ENCODE measurements at regions not wholly inside any gene's neighbourhood (a gene's known extent, or its start where the extent isn't known, plus 50 kb on each side); places are given as distances from the start of the nearest gene placed in this dataset.

DNA sequence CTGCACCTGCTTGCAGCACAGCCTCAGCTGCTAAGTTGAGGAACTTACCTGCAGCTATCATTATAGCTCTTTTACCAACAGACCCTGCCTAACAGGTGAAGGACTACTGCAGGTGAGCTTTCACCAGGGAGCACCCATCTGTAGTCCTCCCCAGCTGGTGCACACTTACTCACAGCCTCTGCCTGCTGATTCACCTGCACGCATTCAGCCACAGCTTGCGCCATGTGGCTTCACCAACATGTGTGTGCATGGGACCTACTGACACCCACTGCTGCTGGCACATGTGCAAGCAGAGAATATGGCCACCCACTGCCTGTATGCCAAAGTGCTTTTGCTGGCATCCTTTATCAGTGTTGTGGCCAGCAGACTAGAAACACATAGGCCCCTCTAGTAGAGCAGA is 146.7 kb upstream of the KLHL4 start:
- Histone ChIP-seq H3K27me3 (ENCODE audit: control insufficient read depth in 2 of 2, insufficient read depth in 2 of 2, low read length in 2 of 2) (no peaks in the 10 kb centered on the region), H3K4me3 (no peak overlapping the region), H2AFZ (ENCODE audit: low read depth, low read length) (no peak overlapping the region), H3K4me1 (replicated peaks in 1 of 2; ENCODE audit: control insufficient read depth in 2 of 2, insufficient read depth in 2 of 2, low read length in 2 of 2) (no peaks in the 10 kb centered on the region), H3K79me2 (ENCODE audit: control insufficient read depth, insufficient read depth, low read length) (no peaks in the 10 kb centered on the region), H3K4me2 (ENCODE audit: insufficient read depth, low read length) (no peak overlapping the region), H3K27ac (ENCODE audit: extremely low read depth, low read depth, low read length) (no peak overlapping the region), H4K20me1 (replicated peaks; ENCODE audit: control insufficient read depth, insufficient read depth, low read length) (no peaks in the 10 kb centered on the region), H3K9me1 (ENCODE audit: control insufficient read depth, insufficient read depth, low read length) (no peaks in the 10 kb centered on the region), H3K9ac (ENCODE audit: insufficient read depth in 1 of 2, low read depth in 2 of 2, low read length in 2 of 2) (no peak overlapping the region), H3K9me3 (replicated peaks; ENCODE audit: control insufficient read depth, insufficient read depth, low read depth, low read length) (no peaks in the 10 kb centered on the region), H3K36me3 (ENCODE audit: control insufficient read depth, insufficient read depth, low read length) (no peaks in the 10 kb centered on the region)
- in situ Hi-C loops (cut with MboI) (no loop called here), intact Hi-C loops (cut with micrococcal nuclease) (no loop called here)
- CTCF ChIA-PET (ENCODE audit: low intra/inter-chr PET ratio), result no interaction called here
- POLR2A ChIA-PET, result no interaction called here
- no peak for DNase-seq (ENCODE audit: extremely low read depth in 1 of 4, low spot score in 3 of 4)
- no peak for FAIRE-seq
- WGBS (ENCODE audit: insufficient coverage, low coverage, missing lambda C conversion rate), result 50% methylated on average over 1 of the region's 2 CpGs
- no TSS peak for BruUV-seq (replicated peaks)
- TF ChIP-seq, protein P1, sequence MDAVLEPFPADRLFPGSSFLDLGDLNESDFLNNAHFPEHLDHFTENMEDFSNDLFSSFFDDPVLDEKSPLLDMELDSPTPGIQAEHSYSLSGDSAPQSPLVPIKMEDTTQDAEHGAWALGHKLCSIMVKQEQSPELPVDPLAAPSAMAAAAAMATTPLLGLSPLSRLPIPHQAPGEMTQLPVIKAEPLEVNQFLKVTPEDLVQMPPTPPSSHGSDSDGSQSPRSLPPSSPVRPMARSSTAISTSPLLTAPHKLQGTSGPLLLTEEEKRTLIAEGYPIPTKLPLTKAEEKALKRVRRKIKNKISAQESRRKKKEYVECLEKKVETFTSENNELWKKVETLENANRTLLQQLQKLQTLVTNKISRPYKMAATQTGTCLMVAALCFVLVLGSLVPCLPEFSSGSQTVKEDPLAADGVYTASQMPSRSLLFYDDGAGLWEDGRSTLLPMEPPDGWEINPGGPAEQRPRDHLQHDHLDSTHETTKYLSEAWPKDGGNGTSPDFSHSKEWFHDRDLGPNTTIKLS (IDR thresholded peaks at IDR 0.05; ENCODE audit: borderline replicate concordance, low read depth), result no peak
- TF ChIP-seq PHB (CRISPR knock-in tag; IDR thresholded peaks at IDR 0.05), result no peak
- no peak for TF ChIP-seq JUND (IDR thresholded peaks at IDR 0.05; ENCODE audit: borderline replicate concordance, low read depth, low read length)
- no peak for TF ChIP-seq JUND (tag; IDR thresholded peaks at IDR 0.05; ENCODE audit: borderline replicate concordance, low read depth, low read length)
- TF ChIP-seq, protein P2, sequence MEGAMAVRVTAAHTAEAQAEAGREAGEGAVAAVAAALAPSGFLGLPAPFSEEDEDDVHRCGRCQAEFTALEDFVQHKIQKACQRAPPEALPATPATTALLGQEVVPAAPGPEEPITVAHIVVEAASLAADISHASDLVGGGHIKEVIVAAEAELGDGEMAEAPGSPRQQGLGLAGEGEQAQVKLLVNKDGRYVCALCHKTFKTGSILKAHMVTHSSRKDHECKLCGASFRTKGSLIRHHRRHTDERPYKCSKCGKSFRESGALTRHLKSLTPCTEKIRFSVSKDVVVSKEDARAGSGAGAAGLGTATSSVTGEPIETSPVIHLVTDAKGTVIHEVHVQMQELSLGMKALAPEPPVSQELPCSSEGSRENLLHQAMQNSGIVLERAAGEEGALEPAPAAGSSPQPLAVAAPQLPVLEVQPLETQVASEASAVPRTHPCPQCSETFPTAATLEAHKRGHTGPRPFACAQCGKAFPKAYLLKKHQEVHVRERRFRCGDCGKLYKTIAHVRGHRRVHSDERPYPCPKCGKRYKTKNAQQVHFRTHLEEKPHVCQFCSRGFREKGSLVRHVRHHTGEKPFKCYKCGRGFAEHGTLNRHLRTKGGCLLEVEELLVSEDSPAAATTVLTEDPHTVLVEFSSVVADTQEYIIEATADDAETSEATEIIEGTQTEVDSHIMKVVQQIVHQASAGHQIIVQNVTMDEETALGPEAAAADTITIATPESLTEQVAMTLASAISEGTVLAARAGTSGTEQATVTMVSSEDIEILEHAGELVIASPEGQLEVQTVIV (CRISPR knock-in tag; IDR thresholded peaks at IDR 0.05; ENCODE audit: borderline replicate concordance), result no peak
- TF ChIP-seq ZNF146 (CRISPR knock-in tag; IDR thresholded peaks at IDR 0.05; ENCODE audit: unreplicated experiment), result no peak
- TF ChIP-seq, protein P3, sequence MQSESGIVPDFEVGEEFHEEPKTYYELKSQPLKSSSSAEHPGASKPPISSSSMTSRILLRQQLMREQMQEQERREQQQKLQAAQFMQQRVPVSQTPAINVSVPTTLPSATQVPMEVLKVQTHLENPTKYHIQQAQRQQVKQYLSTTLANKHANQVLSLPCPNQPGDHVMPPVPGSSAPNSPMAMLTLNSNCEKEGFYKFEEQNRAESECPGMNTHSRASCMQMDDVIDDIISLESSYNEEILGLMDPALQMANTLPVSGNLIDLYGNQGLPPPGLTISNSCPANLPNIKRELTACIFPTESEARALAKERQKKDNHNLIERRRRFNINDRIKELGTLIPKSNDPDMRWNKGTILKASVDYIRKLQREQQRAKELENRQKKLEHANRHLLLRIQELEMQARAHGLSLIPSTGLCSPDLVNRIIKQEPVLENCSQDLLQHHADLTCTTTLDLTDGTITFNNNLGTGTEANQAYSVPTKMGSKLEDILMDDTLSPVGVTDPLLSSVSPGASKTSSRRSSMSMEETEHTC (IDR thresholded peaks at IDR 0.05), result no peak
- TF ChIP-seq, protein P4, sequence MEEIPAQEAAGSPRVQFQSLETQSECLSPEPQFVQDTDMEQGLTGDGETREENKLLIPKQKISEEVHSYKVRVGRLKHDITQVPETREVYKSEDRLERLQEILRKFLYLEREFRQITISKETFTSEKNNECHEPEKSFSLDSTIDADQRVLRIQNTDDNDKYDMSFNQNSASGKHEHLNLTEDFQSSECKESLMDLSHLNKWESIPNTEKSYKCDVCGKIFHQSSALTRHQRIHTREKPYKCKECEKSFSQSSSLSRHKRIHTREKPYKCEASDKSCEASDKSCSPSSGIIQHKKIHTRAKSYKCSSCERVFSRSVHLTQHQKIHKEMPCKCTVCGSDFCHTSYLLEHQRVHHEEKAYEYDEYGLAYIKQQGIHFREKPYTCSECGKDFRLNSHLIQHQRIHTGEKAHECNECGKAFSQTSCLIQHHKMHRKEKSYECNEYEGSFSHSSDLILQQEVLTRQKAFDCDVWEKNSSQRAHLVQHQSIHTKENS (CRISPR knock-in tag; IDR thresholded peaks at IDR 0.05), result no peak
- TF ChIP-seq, protein P5, sequence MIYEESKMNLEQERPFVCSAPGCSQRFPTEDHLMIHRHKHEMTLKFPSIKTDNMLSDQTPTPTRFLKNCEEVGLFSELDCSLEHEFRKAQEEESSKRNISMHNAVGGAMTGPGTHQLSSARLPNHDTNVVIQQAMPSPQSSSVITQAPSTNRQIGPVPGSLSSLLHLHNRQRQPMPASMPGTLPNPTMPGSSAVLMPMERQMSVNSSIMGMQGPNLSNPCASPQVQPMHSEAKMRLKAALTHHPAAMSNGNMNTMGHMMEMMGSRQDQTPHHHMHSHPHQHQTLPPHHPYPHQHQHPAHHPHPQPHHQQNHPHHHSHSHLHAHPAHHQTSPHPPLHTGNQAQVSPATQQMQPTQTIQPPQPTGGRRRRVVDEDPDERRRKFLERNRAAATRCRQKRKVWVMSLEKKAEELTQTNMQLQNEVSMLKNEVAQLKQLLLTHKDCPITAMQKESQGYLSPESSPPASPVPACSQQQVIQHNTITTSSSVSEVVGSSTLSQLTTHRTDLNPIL (CRISPR knock-in tag; IDR thresholded peaks at IDR 0.05), result no peak
- ATAC-seq, result no peak
